ENCODE measurements at regions not wholly inside any gene's neighbourhood (a gene's known extent, or its start where the extent isn't known, plus 50 kb on each side); places are given as distances from the start of the nearest gene placed in this dataset.

DNA sequence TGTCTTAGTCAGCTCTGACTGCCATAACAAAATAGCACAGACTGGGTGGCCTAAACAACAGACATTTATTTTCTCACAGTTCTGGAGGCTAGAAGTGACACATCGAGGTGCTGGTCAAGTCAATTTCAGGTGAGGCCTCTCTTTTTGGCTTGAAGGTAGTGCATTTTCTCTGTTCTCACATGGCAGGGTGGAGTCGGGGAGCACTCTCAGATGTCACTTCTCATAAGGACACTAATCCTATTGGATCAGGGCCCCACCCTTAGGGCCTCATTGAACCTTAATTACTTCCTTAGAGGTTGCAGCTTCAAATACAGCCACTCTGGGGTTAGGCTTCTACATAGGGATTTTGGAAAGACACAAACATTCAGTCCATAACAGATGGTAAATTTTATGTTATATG, 161.6 kb downstream of the PFKFB3 start:
- TF ChIP-seq, protein P1, sequence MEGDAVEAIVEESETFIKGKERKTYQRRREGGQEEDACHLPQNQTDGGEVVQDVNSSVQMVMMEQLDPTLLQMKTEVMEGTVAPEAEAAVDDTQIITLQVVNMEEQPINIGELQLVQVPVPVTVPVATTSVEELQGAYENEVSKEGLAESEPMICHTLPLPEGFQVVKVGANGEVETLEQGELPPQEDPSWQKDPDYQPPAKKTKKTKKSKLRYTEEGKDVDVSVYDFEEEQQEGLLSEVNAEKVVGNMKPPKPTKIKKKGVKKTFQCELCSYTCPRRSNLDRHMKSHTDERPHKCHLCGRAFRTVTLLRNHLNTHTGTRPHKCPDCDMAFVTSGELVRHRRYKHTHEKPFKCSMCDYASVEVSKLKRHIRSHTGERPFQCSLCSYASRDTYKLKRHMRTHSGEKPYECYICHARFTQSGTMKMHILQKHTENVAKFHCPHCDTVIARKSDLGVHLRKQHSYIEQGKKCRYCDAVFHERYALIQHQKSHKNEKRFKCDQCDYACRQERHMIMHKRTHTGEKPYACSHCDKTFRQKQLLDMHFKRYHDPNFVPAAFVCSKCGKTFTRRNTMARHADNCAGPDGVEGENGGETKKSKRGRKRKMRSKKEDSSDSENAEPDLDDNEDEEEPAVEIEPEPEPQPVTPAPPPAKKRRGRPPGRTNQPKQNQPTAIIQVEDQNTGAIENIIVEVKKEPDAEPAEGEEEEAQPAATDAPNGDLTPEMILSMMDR (IDR thresholded peaks at IDR 0.05) = no peak
- H3K4me1 ChIP-seq = no peaks in the 10 kb centered on the region

GRCh38 chr10:6364893-6365292, 162.2 kb downstream of the PFKFB3 start:
- Histone ChIP-seq H3K4me3 (no peak overlapping the region), H3K4me1 (no peaks in the 10 kb centered on the region), H3K27me3 (no peaks in the 10 kb centered on the region), H3K9me3 (no peaks in the 10 kb centered on the region), H3K27ac (no peak overlapping the region), H3K9ac (ENCODE audit: low read depth in 2 of 2, low read length in 2 of 2) (no peak overlapping the region), H3K36me3 (no peaks in the 10 kb centered on the region)
- TF ChIP-seq, protein P1 (IDR thresholded peaks at IDR 0.05) = no peak
- intact Hi-C loops (cut with DNase I) = no loop called here
- no peak for DNase-seq

More for the DNA sequence above, 161.6 kb downstream of the PFKFB3 start:
- intact Hi-C loops (cut with DNase I) = no loop called here
- Histone ChIP-seq H3K9me3 (no peaks in the 10 kb centered on the region), H3K36me3 (no peaks in the 10 kb centered on the region), H3K4me3 (no peak overlapping the region), H3K9ac (ENCODE audit: low read depth in 2 of 2, low read length in 2 of 2) (no peak overlapping the region), H3K27ac (no peak overlapping the region), H3K27me3 (no peaks in the 10 kb centered on the region)
- DNase-seq = no peak

- intact Hi-C loops (cut with DNase I) = no loop called here
- no peak for DNase-seq
- Histone ChIP-seq H3K27me3 (no peaks in the 10 kb centered on the region), H3K4me1 (no peaks in the 10 kb centered on the region), H3K4me3 (no peak overlapping the region), H3K36me3 (no peaks in the 10 kb centered on the region), H3K9ac (ENCODE audit: low read depth in 2 of 2, low read length in 2 of 2) (no peak overlapping the region), H3K27ac (no peak overlapping the region), H3K9me3 (no peaks in the 10 kb centered on the region)
- TF ChIP-seq, protein P1 (IDR thresholded peaks at IDR 0.05) = no peak
Observed at GRCh38 chr10:6365384-6365783, 162.7 kb downstream of the PFKFB3 start.
